ENCODE measurements at regions not wholly inside any gene's neighbourhood (a gene's known extent, or its start where the extent isn't known, plus 50 kb on each side); places are given as distances from the start of the nearest gene placed in this dataset.

DNA sequence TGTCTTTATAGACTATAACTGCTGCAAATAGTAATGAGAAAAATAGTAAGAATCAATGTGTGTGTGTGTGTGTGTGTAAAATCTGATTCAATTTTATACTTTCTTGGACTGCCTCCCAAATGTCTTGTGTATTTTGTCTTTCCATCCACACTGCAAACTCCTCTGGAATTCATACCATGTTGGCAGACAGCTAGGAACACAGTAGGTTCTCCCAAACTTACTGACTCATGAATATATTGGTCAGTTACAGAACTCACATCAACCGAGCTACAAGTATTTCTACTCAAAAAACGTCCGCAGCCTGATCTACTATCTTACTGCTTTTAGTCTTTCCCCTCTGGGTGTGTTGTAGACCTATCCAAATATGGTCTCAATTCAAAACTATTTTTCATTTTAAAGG is 542.7 kb upstream of the PSMD7 start:
- no peak overlapping the region for H3K4me3 ChIP-seq
- no peaks in the 10 kb centered on the region for H3K27me3 ChIP-seq
- 75 to 92% methylated on average over 3 of the region's 3 CpGs for WGBS, 2 donors
- ATAC-seq (ENCODE audit: low FRiP score in 2 of 2) = no peak
- H3K27ac ChIP-seq = no peak overlapping the region
- H3K36me3 ChIP-seq = no peaks in the 10 kb centered on the region
- H3K4me1 ChIP-seq = no peaks in the 10 kb centered on the region
- H3K9me3 ChIP-seq = no peaks in the 10 kb centered on the region
- TF ChIP-seq EP300 (IDR thresholded peaks at IDR 0.05) (no peak), POLR2A (IDR thresholded peaks at IDR 0.05) (no peak), POLR2AphosphoS5 (IDR thresholded peaks at IDR 0.05) (no peak)
- TF ChIP-seq, protein P1, sequence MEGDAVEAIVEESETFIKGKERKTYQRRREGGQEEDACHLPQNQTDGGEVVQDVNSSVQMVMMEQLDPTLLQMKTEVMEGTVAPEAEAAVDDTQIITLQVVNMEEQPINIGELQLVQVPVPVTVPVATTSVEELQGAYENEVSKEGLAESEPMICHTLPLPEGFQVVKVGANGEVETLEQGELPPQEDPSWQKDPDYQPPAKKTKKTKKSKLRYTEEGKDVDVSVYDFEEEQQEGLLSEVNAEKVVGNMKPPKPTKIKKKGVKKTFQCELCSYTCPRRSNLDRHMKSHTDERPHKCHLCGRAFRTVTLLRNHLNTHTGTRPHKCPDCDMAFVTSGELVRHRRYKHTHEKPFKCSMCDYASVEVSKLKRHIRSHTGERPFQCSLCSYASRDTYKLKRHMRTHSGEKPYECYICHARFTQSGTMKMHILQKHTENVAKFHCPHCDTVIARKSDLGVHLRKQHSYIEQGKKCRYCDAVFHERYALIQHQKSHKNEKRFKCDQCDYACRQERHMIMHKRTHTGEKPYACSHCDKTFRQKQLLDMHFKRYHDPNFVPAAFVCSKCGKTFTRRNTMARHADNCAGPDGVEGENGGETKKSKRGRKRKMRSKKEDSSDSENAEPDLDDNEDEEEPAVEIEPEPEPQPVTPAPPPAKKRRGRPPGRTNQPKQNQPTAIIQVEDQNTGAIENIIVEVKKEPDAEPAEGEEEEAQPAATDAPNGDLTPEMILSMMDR (IDR thresholded peaks at IDR 0.05) = no peak
- no peak for DNase-seq

DNA sequence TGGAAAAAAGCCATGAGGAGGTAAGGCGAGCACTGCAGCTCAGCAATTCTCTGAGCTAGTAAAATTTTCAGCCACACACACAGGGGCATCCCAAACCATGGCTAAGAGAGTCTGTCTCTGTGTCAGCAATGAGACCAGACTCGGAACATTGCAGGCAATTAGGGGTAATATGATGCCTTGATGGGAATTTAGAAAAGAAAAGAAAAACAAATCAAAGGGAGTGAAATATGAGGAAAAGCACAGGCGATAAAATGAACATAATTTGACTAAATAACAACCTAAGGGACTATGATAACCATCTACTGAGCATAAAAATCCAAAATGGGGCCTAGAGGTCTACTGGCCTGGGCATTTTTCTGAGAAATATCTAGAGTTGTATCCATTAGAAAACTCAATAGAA is 546.0 kb upstream of the PSMD7 start:
- H3K36me3 ChIP-seq = no peaks in the 10 kb centered on the region
- no peaks in the 10 kb centered on the region for H3K9me3 ChIP-seq
- no peaks in the 10 kb centered on the region for H3K27me3 ChIP-seq
- no peak for ATAC-seq (ENCODE audit: low FRiP score in 2 of 2)
- H3K4me1 ChIP-seq = no peaks in the 10 kb centered on the region
- WGBS, 2 donors = 80% methylated on average over 3 of the region's 3 CpGs
- H3K4me3 ChIP-seq = no peak overlapping the region
- no peak overlapping the region for H3K27ac ChIP-seq
- TF ChIP-seq, protein P1 (IDR thresholded peaks at IDR 0.05) = no peak
- no peak for TF ChIP-seq EP300 (IDR thresholded peaks at IDR 0.05)
- TF ChIP-seq POLR2AphosphoS5 (IDR thresholded peaks at IDR 0.05) = no peak
- TF ChIP-seq POLR2A (IDR thresholded peaks at IDR 0.05) = no peak
- DNase-seq = no peak

DNA sequence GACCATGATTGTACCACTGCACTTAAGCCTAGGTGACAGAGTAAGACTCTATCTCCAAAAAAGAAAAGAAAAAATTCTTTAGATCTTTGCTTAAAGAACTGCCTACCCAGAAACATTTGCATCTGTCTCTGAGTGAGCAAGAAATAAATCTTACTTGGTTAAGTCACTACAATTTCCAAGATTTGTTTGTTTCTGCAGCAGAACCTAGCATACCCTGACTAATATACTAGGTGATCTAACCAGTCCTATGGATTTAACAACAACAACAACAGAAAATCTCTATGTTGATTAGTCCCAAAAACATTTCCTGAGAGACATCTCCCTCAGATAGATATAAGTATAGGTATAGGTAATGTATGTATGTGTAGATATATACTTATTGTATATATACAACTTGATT is 549.3 kb upstream of the PSMD7 start:
- Histone ChIP-seq H3K9me3 (no peaks in the 10 kb centered on the region), H3K4me1 (no peaks in the 10 kb centered on the region), H3K4me3 (no peak overlapping the region), H3K27me3 (no peaks in the 10 kb centered on the region), H3K27ac (no peak overlapping the region), H3K36me3 (no peaks in the 10 kb centered on the region)
- DNase-seq = no peak
- TF ChIP-seq EP300 (IDR thresholded peaks at IDR 0.05) (no peak), POLR2A (IDR thresholded peaks at IDR 0.05) (no peak), POLR2AphosphoS5 (IDR thresholded peaks at IDR 0.05) (no peak)
- ATAC-seq (ENCODE audit: low FRiP score in 2 of 2) = no peak

DNA sequence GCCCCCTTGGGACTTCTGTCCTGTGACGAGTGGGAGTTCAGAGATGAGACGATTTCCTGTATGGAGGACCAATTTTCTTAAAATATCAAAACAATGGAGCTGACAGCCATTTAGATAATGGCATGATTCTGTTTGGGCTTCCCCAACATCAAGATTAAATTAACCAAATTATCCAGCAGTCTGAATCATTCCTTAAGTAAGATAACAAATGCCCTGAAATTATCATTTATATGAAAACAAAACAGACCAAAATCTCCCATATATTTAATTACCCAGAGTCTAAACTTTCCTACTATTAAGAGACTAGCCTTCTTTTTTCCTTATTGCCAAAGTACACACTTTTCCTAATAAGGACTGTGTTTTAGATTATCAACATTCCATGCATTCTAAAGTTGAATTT is 550.1 kb upstream of the PSMD7 start:
- Histone ChIP-seq H3K9me3 (no peaks in the 10 kb centered on the region), H3K4me1 (no peaks in the 10 kb centered on the region), H3K36me3 (no peaks in the 10 kb centered on the region), H3K27me3 (no peaks in the 10 kb centered on the region), H3K4me3 (no peak overlapping the region), H3K27ac (no peak overlapping the region)
- no peak for TF ChIP-seq POLR2AphosphoS5 (IDR thresholded peaks at IDR 0.05)
- DNase-seq = no peak
- 43 to 58% methylated on average over 2 of the region's 2 CpGs for WGBS, 2 donors
- no peak for ATAC-seq (ENCODE audit: low FRiP score in 2 of 2)

DNA sequence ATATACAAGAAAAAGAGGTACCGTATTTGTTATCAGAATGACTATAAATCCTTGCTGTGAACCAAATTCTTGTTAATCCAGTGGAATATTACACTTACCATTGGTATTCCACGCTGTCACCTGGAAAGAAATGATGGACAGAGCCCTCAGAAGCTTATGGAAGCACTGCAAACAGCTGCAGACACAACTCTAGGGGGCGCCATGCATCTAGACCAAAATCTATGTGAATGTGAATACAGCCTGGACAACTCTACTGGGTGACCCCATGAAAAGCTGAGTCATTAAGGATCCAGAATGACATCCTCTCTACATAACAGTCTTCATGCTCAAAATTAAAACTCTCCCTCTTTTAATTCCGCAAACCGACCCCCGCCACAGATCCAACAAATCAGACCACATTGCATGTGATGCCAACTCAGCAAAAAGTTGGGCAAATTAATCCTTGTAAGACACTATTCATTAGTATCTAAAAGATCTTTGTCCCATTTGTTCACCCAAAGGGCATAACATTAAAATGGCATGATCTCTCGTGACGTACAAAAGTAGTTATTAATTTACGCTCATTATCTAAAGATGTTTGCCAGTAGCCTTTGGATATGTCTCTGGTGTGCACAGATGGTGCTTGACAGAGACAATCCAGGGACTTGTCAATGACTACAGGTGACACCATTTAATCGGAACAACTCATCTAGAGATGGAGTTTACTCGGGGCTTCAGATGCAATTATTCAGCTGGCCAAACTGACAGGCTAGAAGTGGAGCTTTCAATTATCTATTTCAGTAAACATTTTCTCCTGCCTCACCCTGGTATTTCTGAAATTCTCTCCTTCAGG is 552.7 kb upstream of the PSMD7 start:
- H3K36me3 ChIP-seq = no peaks in the 10 kb centered on the region
- H3K27ac ChIP-seq = no peak overlapping the region
- DNase-seq (no peak), ATAC-seq (ENCODE audit: low FRiP score in 2 of 2) (no peak)
- H3K9me3 ChIP-seq = no peaks in the 10 kb centered on the region
- WGBS, 2 donors = 85 to 87% methylated on average over 11 of the region's 11 CpGs
- no peak overlapping the region for H3K4me3 ChIP-seq
- H3K4me1 ChIP-seq = no peaks in the 10 kb centered on the region
- TF ChIP-seq EP300 (IDR thresholded peaks at IDR 0.05) = no peak
- TF ChIP-seq, protein P1 (IDR thresholded peaks at IDR 0.05) = no peak
- TF ChIP-seq POLR2A (IDR thresholded peaks at IDR 0.05) = no peak
- no peak for TF ChIP-seq POLR2AphosphoS5 (IDR thresholded peaks at IDR 0.05)
- H3K27me3 ChIP-seq = no peaks in the 10 kb centered on the region

Measured in upper lobe of left lung (tissue), 6 donors.